ENCODE measurements at regions not wholly inside any gene's neighbourhood (a gene's known extent, or its start where the extent isn't known, plus 50 kb on each side); places are given as distances from the start of the nearest gene placed in this dataset.

DNA sequence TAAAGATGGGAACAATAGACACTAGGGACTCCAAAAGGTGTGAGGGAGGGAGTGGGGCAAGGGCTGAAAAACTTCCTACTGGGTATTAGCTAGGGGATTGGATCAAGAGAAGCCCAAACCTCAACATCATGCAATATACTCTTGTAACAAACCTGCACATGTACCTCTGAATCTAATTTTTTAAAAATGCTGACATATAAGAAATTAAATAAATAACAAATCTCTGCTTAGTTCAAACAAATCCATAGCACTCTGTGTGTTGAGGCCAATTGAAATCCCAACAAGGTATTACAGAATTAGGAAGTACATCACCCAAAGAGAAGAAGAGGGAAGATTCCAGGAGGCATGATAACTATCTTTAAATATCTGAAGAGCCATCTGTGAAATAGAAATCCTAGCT is 55.4 kb upstream of the CDH20 start:
- Histone ChIP-seq H3K9me3 (no peaks in the 10 kb centered on the region), H3K27ac (no peak overlapping the region), H3K4me3 (no peak overlapping the region), H3K4me1 (no peaks in the 10 kb centered on the region), H3K4me2 (no peak overlapping the region)
- TF ChIP-seq CHD2 (IDR thresholded peaks at IDR 0.05; ENCODE audit: low read length, partially characterized antibody): no peak
- peak; percentile 67 for TF ChIP-seq MAFK (IDR thresholded peaks at IDR 0.05; ENCODE audit: partially characterized antibody)
- ChIA-PET CTCF (interaction anchor here (0.8 kb wide), 1 partner anchor 854 kb away, joined by 3 read pairs; no protein-coding TSS in a partner anchor), POLR2A (no interaction called here)
- no peak for DNase-seq (ENCODE audit: low read depth in 1 of 2, low spot score in 1 of 2)
- ATAC-seq: no peak
- no peak for FAIRE-seq

DNA sequence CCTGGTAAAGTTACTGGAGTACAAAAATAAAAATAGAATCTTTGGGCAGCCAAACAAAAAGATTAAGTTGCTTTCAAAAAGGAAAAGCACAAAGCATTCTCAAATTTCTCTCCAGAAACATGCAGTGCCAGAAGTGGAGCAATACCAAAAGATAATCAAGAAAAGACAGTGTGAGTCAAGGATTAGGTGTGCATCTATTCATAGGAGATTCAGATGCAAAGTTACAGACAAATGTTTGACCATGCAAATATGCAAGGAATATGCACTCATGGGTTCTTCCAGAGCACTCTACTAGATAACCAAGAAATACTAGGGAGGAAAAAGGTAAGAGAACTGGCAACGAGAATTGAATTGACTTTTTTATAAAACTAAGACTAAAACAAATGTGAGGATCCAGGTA is 51.8 kb upstream of the CDH20 start:
- POLR2A ChIA-PET: no interaction called here
- FAIRE-seq (no peak), DNase-seq (ENCODE audit: low read depth in 1 of 2, low spot score in 1 of 2) (no peak), ATAC-seq (no peak)
- 0% methylated on average over 1 of the region's 1 CpG for WGBS (ENCODE audit: missing lambda C conversion rate)
- CTCF ChIA-PET: no interaction called here
- no peaks in the 10 kb centered on the region for H3K4me1 ChIP-seq
- TF ChIP-seq HOXB13 (CRISPR knock-in tag; IDR thresholded peaks at IDR 0.05; ENCODE audit: low read depth) (no peak), JUNB (IDR thresholded peaks at IDR 0.05) (no peak), HMGXB4 (CRISPR knock-in tag; IDR thresholded peaks at IDR 0.05; ENCODE audit: borderline replicate concordance) (no peak), ZNF302 (CRISPR knock-in tag; IDR thresholded peaks at IDR 0.05) (no peak), CBX2 (IDR thresholded peaks at IDR 0.05; ENCODE audit: borderline replicate concordance, low read depth) (no peak), ZFP36 (IDR thresholded peaks at IDR 0.05; ENCODE audit: borderline replicate concordance, partially characterized antibody) (no peak), HOXA7 (CRISPR knock-in tag; IDR thresholded peaks at IDR 0.05) (no peak), NR3C1 (IDR thresholded peaks at IDR 0.05) (no peak), POLR2AphosphoS2 (conservative IDR thresholded peaks at IDR 0.05; ENCODE audit: low read length) (no peak), HOXB5 (CRISPR knock-in tag; IDR thresholded peaks at IDR 0.05) (no peak), NPAS2 (CRISPR knock-in tag; IDR thresholded peaks at IDR 0.05; ENCODE audit: borderline replicate concordance) (no peak), ESRRA (IDR thresholded peaks at IDR 0.05; ENCODE audit: borderline replicate concordance, low read length) (no peak), KDM1A (IDR thresholded peaks at IDR 0.05; ENCODE audit: low read depth) (no peak)
- TF ChIP-seq, protein P1, sequence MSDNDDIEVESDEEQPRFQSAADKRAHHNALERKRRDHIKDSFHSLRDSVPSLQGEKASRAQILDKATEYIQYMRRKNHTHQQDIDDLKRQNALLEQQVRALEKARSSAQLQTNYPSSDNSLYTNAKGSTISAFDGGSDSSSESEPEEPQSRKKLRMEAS (IDR thresholded peaks at IDR 0.05): no peak
- no peak overlapping the region for H3K27ac ChIP-seq
- no peak overlapping the region for H3K4me3 ChIP-seq
- no peaks in the 10 kb centered on the region for H3K9me3 ChIP-seq
- no peak overlapping the region for H3K4me2 ChIP-seq

DNA sequence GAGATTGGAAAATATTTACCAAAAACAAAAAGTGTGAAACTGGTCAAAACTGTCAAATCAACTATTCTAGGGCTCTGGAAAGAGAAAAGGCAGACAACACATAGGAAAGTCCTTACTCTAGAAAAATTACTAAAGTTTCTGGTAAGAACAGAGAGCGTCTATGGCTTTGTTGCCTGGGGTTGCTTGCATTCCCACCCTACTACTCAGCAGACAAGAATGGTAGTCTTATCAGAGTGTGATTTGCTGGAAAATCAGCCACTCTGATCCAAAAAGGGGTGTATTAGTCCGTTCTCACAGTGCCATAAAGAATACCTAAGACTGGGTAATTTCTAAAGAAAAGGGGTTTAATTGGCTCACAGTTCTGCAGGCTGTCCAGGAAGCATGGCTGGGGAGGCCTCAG is 50.3 kb upstream of the CDH20 start:
- WGBS (ENCODE audit: missing lambda C conversion rate): 0% methylated on average over 2 of the region's 2 CpGs
- DNase-seq (ENCODE audit: low read depth in 1 of 2, low spot score in 1 of 2) (no peak), FAIRE-seq (no peak), ATAC-seq (no peak)
- Histone ChIP-seq H3K4me1 (no peaks in the 10 kb centered on the region), H3K4me3 (no peak overlapping the region), H3K27ac (no peak overlapping the region), H3K4me2 (no peak overlapping the region), H3K9me3 (no peaks in the 10 kb centered on the region)
- CTCF ChIA-PET: no interaction called here
- POLR2A ChIA-PET: no interaction called here
- TF ChIP-seq USF2 (IDR thresholded peaks at IDR 0.05): no peak
- no peak for TF ChIP-seq HES2 (IDR thresholded peaks at IDR 0.05)
- TF ChIP-seq GATA3 (IDR thresholded peaks at IDR 0.05; ENCODE audit: borderline replicate concordance): no peak
- TF ChIP-seq FOXS1 (CRISPR knock-in tag; IDR thresholded peaks at IDR 0.05): no peak
- TF ChIP-seq, protein P2, sequence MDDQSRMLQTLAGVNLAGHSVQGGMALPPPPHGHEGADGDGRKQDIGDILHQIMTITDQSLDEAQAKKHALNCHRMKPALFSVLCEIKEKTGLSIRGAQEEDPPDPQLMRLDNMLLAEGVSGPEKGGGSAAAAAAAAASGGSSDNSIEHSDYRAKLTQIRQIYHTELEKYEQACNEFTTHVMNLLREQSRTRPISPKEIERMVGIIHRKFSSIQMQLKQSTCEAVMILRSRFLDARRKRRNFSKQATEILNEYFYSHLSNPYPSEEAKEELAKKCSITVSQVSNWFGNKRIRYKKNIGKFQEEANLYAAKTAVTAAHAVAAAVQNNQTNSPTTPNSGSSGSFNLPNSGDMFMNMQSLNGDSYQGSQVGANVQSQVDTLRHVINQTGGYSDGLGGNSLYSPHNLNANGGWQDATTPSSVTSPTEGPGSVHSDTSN (IDR thresholded peaks at IDR 0.05): no peak
- no peak for TF ChIP-seq KDM1A (IDR thresholded peaks at IDR 0.05; ENCODE audit: low read depth)
- no peak for TF ChIP-seq NR3C1 (IDR thresholded peaks at IDR 0.05)
- TF ChIP-seq, protein P3, sequence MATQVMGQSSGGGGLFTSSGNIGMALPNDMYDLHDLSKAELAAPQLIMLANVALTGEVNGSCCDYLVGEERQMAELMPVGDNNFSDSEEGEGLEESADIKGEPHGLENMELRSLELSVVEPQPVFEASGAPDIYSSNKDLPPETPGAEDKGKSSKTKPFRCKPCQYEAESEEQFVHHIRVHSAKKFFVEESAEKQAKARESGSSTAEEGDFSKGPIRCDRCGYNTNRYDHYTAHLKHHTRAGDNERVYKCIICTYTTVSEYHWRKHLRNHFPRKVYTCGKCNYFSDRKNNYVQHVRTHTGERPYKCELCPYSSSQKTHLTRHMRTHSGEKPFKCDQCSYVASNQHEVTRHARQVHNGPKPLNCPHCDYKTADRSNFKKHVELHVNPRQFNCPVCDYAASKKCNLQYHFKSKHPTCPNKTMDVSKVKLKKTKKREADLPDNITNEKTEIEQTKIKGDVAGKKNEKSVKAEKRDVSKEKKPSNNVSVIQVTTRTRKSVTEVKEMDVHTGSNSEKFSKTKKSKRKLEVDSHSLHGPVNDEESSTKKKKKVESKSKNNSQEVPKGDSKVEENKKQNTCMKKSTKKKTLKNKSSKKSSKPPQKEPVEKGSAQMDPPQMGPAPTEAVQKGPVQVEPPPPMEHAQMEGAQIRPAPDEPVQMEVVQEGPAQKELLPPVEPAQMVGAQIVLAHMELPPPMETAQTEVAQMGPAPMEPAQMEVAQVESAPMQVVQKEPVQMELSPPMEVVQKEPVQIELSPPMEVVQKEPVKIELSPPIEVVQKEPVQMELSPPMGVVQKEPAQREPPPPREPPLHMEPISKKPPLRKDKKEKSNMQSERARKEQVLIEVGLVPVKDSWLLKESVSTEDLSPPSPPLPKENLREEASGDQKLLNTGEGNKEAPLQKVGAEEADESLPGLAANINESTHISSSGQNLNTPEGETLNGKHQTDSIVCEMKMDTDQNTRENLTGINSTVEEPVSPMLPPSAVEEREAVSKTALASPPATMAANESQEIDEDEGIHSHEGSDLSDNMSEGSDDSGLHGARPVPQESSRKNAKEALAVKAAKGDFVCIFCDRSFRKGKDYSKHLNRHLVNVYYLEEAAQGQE (IDR thresholded peaks at IDR 0.05): no peak
- no peak for TF ChIP-seq HEYL (CRISPR knock-in tag; IDR thresholded peaks at IDR 0.05)
- no peak for TF ChIP-seq CTCF (IDR thresholded peaks at IDR 0.05)
- TF ChIP-seq SREBF2 (IDR thresholded peaks at IDR 0.05): no peak
- no peak for TF ChIP-seq HDAC2 (IDR thresholded peaks at IDR 0.05)
